ENCODE measurements at regions not wholly inside any gene's neighbourhood (a gene's known extent, or its start where the extent isn't known, plus 50 kb on each side); places are given as distances from the start of the nearest gene placed in this dataset.
"Not testable (repeated sequence)": the region's sequence is repeated elsewhere in the genome, so short reads cannot be mapped to it uniquely, and the experiment has no call there.

DNA sequence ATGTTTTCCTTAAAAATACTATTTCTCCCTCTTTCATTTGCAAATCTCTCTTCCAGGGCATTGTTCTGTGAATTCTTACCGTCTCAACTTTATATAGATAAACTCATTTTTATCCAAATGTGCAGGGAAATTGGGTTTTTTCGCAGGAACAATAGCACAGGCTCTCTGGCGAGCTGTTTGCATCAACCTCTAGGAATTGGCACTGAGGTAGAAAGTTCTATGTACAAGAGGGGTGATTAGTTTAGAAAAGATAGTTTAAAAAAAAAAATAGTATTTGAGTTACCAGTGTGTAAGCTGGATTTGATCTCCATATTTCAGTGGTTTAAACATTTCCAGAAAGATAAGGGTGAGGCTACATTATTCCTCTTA lies 129.7 kb upstream of the BTN3A2 start:
- DNase-seq: no peak

DNA sequence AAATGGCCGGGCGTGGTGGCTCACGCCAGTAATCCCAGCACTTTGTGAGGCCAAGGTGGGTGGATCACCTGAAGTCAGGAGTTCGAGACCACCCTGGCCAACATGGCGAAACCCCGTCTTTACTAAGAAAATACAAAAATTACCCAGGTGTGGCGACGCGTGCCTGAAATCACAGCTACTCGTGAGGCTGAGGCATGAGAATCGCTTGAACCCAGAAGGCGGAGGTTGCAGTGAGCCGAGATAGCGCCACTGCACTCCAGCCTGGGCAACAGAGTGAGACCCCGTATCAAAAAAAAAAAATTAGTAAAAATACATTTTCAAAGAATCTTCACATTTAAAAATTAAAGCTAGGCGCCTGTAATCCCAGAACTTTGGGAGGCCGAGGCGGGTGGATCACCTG lies 125.6 kb upstream of the BTN3A2 start:
- DNase-seq: not testable (repeated sequence)

GRCh38 chr6:26240157-26241032 lies 124.6 kb upstream of the BTN3A2 start:
- DNase-seq: no peak

DNA sequence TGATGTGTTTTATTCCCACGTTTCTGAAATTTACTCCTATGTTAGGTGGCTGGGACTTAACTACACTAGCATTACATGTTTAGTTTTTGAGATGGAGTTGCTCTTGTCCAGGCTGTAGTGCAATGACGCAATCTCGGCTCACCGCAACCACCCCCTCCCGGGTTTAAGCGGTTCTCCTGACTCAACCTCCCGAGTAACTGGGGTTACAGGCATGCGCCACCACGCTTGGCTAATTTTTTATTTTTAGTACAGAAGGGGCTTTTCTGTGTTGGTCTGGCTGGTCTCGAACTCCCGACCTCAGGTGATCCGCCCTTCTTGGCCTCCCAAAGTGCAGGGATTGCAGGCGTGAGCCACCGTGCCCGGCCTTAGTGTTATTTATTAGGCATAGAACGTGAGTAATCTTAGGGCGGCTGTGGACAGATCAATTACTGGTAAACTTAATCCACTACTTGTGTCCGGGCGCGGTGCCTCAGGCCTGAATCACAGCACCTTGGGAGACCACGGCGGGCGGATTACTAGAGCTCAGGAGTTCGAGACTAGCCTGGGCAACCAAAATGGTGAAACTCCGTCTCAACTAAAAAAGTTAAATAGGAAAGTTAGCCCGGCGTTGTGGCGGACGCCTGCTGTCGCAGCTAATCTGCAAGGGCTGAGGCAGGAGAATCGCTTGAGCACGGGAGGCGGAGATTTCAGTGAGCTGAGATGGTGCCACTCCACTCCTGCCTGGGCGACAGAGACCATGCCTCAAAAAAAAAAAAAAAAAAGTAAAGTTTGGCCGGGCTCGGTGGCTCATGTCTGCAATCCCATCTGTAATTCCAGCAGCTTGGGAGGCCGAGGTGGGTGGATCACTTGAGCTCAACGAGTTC lies 123.7 kb upstream of the BTN3A2 start:
- no peak for DNase-seq

- DNase-seq: no peak
These were observed 121.9 kb upstream of the BTN3A2 start for GRCh38 chr6:26243132-26243531.

GRCh38 chr6:26243752-26244151 lies 121.2 kb upstream of the BTN3A2 start:
- no peak for DNase-seq

GRCh38 chr6:26246058-26246457 lies 118.9 kb upstream of the BTN3A2 start:
- DNase-seq: no peak

- no peak for DNase-seq
These were observed 118.4 kb upstream of the BTN3A2 start for GRCh38 chr6:26246553-26246952.

DNA sequence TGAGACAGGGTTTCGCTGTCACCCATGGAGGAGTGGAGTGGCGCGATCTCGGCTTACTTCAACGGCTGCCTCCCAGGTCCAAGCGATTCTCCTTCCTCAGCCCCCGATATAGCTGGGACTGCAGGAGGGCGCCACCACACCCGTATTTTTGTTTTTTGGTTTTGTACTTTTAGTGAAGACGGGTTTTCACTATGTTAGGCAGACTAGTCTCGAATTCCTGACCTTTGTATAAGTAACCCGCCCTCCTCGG lies 115.4 kb upstream of the BTN3A2 start:
- DNase-seq: no peak

DNA sequence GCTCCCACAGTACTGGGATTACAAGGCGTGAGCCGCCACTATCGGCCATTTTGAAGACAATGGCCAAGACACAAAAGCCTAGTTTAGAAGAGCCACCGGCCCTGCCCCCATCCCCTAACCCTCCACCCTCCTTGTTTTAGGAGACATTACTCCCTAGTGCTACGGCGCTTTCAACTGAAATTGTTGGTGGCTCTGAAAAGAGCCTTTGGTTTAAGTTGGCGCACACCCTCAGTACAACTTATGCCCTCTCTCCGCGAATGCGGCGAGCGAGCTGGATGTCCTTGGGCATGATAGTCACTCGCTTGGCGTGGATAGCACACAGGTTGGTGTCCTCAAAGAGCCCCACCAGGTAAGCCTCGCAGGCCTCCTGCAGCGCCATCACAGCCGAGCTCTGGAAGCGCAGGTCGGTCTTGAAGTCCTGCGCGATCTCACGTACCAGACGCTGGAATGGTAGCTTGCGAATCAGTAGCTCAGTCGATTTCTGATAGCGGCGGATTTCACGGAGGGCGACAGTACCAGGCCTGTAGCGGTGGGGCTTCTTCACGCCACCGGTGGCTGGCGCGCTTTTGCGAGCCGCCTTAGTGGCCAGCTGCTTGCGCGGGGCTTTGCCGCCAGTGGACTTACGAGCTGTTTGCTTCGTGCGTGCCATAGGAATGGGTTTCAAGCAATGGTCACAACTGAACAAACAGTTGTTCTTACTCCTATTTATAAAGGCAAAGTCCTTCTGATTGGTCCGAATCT lies 114.9 kb upstream of the BTN3A2 start:
- no peak for DNase-seq

- DNase-seq: no peak
These were observed 114.3 kb upstream of the BTN3A2 start for GRCh38 chr6:26250698-26251044.

DNA sequence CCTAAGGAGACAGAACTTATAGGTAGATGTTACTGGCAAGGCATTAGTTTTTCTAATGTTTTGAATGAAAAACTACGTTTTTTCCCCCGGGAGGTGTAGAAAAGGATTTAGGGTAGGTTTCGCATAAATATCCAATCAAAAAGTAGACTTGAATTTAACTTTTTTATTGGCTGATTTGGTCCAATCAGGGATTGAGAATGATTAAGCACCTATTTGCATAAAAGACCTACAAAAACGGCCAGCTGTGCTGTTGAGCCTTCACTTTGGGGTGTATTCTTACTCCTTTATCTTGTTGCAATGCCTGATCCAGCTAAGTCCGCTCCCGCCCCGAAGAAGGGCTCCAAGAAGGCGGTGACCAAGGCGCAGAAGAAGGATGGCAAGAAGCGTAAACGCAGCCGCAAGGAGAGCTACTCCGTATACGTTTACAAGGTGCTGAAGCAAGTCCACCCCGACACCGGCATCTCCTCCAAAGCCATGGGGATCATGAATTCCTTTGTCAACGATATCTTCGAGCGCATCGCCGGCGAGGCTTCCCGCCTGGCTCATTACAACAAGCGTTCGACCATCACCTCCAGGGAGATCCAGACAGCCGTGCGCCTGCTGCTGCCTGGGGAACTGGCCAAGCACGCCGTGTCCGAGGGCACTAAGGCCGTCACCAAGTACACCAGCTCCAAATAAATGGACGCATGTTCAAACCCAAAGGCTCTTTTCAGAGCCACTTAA lies 113.5 kb upstream of the BTN3A2 start:
- no peak for DNase-seq

DNA sequence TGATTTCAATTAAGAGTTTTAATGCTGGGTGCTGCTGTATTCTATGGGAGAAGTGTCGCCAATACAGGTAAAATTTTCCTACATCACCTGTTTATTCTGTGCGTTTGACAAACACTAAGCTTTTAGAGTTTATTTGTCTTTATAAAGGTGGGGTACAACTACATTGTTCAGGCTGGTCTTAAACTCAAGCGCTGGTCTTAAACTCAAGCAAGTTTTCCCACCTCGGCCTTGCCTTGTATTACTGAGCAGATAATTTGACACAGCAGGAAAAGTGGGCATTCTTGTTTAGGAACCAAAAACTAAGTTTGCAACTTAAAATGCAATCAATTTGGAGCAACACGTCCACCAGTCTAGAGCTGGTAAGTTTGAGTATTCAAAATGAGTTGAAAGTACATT lies 112.9 kb upstream of the BTN3A2 start:
- DNase-seq: no peak

DNA sequence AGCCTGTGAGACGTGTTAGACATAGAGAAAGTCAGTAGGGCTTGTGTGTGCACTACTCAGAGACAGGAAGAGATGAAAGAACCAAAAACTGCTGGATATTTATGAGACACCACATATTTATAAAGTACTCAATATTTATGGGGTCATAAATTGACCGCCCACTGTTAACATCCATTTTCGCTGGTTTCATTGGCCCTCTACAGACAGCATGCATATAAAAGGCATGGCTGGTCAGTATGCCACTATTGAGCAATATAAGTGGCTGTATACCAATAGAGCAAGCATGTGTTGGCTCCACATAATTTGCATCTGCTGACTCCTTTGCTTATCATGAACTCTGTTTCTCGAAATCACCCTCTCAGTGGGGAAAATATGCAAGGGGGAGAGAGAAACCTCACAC lies 110.3 kb upstream of the BTN3A2 start:
- no peak for DNase-seq

DNA sequence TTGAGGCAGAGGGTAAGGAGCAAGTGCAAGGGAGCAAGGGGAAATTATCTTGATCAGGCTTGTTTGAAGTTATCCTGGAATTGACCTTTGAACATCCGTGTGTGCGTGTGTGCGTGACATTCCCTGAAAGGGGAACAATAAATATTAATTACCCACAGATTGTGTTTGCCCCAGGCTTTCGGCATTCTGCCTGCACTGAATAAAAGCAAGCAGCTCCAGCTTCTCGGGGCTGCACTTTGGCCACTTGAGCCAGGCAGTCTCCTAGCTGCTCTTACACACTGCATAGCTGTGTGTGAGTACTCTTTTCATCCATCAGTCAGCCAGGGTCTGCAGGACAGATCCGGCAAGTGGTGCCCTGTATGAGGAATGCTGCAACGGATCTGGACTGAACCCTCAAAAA lies 107.7 kb upstream of the BTN3A2 start:
- DNase-seq: no peak

DNA sequence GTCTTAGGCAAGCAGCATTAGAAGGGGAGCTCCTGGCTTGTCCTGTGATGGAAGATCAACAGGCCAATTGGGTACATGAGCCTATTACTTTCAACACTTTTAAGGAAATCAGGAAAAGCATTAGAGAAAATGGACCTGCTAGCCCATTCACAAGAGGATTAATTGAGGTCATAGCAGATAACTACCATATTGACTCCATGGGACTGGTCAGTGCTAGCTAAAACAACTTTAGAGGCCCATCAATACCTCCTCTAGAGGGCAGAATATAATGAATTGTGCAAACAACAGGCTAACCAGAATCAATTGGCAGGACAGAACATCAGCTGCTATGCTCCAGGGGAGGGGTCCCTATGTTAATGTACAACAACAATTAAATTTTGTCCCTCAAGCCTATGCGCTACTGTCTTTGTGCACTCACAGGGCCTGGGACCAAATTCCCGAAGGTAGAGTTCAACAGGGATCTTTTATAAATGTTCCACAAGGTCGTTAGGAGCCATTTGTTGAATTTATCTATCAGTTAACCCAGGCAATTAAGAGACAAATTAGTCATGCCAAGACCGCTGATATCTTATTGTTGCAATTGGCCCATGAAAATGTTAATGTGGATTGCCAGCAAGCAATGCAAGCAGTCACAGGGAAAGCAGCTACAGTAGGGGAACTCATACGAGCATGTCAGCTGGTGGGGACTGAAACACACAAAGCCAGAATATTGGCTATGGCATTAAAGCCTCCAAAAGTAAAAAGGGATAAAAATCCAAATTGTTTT lies 106.6 kb upstream of the BTN3A2 start:
- no peak for DNase-seq

DNA sequence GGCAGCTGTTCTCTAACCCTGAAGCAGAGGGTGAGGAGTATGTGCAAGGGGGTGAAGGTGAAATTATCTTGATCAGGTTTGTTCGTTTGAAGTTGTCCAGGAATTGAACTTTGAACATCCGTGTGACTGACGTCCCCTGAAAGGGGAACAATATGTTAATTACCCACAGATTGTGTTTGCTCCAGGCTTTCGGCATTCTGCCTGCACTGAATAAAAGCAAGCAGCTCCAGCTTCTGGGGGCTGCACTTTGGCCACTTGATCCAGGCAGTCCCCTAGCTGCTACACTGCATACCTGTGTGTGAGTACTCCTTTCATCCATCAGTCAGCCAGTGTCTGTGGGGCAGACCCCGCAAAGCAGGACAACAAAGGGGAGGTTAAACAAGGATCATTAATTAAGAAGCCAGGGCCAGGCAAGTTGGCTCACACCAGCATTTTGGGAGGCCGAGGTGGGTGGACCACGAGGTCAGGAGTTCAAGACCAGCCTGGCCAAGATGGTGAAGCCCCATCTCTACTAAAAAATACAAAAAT lies 104.8 kb upstream of the BTN3A2 start:
- DNase-seq: no peak

DNA sequence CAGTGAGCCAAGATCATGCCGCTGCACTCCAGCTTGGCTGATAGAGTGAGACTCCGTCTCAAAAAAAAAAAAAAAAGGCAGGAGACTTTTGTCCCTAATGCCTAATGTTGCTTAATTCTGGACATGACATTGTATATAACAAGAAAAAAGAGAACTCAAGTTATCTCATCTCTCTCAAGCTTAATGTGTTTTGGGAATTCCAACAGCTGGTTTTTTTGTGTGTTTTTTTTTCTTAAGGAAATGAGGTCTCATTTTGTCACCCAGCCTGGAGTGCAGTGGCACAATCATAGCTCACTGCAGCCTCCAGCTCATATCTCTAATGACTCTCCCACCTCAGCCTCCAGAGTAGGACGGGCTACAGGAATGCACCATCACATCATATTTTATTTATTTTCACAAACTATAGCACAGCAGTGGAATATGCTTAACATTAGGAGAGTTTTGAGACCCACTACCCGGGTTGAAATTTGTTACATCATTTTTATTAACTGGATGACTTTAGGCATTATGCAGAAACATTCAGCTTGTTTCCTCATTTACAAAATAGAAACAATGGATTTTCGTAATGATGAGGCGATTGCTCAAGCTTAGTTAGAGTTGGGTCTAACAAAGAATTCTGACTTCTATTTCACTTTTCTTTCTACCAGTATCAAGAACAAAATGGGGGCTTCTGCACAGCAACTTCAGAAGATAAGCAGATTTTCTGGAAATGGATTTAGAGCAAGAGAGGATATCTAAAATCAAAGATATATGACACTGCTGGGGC lies 104.1 kb upstream of the BTN3A2 start:
- DNase-seq: no peak

DNA sequence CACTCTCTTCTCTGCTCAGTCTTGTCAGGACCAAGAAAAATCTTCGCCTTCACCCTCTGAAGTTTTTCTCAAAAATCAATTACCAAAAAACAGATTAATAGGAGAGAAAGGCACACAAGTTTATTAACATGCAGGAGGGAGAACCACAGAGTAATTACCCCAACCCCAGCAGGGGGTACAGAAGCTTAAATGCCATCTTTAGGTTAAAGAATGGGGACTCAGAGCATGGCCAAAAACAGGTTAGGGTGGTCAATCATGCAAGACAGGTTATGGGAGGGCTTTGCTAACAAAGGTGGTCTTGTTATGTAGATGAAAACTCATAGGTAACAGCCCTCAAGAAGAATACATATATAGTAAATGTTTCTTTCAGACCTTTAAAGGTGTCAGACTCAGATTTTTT lies 100.5 kb upstream of the BTN3A2 start:
- no peak for DNase-seq

DNA sequence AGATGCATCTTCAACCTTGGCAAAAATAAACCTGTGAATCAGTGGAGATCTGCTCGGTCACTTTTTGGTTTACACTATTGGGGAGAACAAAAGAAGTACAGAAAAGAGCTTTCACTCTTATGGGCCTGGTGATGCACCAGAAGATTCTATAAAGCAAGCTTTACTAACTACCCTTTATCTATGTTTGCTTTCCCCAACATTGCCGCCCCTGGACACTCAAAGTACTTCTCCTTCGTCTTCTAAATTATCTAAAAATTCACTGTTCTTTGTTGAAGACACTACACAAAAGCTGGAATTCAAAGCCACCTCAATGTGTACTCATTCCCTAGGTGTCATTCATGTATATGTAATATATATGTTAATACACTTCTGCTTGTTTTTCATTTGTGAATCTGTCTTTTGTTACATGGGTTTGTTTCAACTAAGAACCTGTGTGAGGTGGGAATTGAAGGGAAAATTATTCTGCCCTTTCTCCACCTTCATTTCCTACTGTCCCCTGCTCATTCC lies 97.9 kb upstream of the BTN3A2 start:
- no peak for DNase-seq

Measured in GDM1 (cell line).